K562 (cell line): ENCODE measurements at regions not wholly inside any gene's neighbourhood (a gene's known extent, or its start where the extent isn't known, plus 50 kb on each side); places are given as distances from the start of the nearest gene placed in this dataset.

Experiments
- ATAC-seq: fragments of 200-7000 bp; cut with Tn5 transposase; 3 replicates; pipeline ENCODE4 v1.9.1; 2020; ENCODE audit warnings: moderate library complexity
- BruUV-seq: library from RNA; stranded (reverse); fragments of 400-500 nt; replicated peaks from 2 replicates; lab custom pipeline; 2021; lab: Mats Ljungman, UMichigan
- CTCF ChIA-PET: fragments of 300-600 bp; formaldehyde crosslinking; extraction: SDS; loops from one replicate; lab custom pipeline; 2021; ENCODE audit warnings: low intra/inter-chr PET ratio; lab: Yijun Ruan, JAX
- POLR2A ChIA-PET: fragments of 300-600, 350-650 bp; sonication (Branson Sonifier 250); formaldehyde crosslinking; extraction: SDS; loops from one replicate; lab custom pipeline; 2021; ENCODE audit warnings: antibody characterized with exemption, inconsistent platforms; lab: Yijun Ruan, JAX
- DNase-seq, 4 experiments: peaks; one replicate each; pipeline versions ENCODE4 v3.0.0 to v3.0.0-alpha.2; 2011 to 2018; ENCODE audit warnings: low spot score in 3 of 4, mixed read lengths in 3 of 4; ENCODE audit errors: extremely low read depth in 1 of 4
- FAIRE-seq: peaks from 2 replicates; lab custom pipeline; 2011; peaks lifted over from hg19 to GRCh38; lab: Jason Lieb, UNC
- H2AFZ ChIP-seq: 2 replicates; pipeline ENCODE4 v1.6.0; 2011; ENCODE audit warnings: low read depth, low read length, control low read depth, inconsistent platforms
- H3K27ac ChIP-seq: fragments of 200-600 bp; 3 replicates; pipeline ENCODE4 v1.8.0; 2011; ENCODE audit warnings: low read depth, mild to moderate bottlenecking, control low read depth, inconsistent platforms, low read length, moderate library complexity, mixed read lengths; ENCODE audit errors: extremely low read depth
- H3K27me3 ChIP-seq, 2 experiments: fragments of 300-600 bp in 1 of 2; 2 replicates in 1 of 2; 3 replicates in 1 of 2; pipeline versions ENCODE4 v1.6.0 to v1.8.0; 2011; ENCODE audit warnings: inconsistent platforms in 2 of 2, low read length in 2 of 2, mild to moderate bottlenecking in 1 of 2, mixed read lengths in 1 of 2, moderate library complexity in 1 of 2; ENCODE audit not compliant: control insufficient read depth in 2 of 2, insufficient read depth in 2 of 2
- H3K36me3 ChIP-seq: fragments of 300-600 bp; 3 replicates; pipeline ENCODE4 v1.8.0; 2011; ENCODE audit warnings: mild to moderate bottlenecking, low read length, inconsistent platforms; ENCODE audit not compliant: control insufficient read depth, insufficient read depth
- H3K4me1 ChIP-seq, 2 experiments: fragments of 200-600 bp in 1 of 2; replicated peaks in 1 of 2; 2 replicates in 1 of 2; 3 replicates in 1 of 2; pipeline versions ENCODE4 v1.5.1 to v1.8.0; 2011; ENCODE audit warnings: inconsistent platforms in 2 of 2, low read length in 2 of 2, mild to moderate bottlenecking in 1 of 2, mixed read lengths in 1 of 2, moderate library complexity in 1 of 2; ENCODE audit not compliant: control insufficient read depth in 2 of 2, insufficient read depth in 2 of 2
- H3K4me2 ChIP-seq: 2 replicates; pipeline ENCODE4 v1.6.1; 2011; ENCODE audit warnings: low read length, control low read depth, inconsistent platforms, mixed read lengths; ENCODE audit not compliant: insufficient read depth
- H3K4me3 ChIP-seq: fragments of 200-600 bp; sonication (generic), shearing (Covaris generic); 2 replicates; pipeline ENCODE4 v1.5.1; 2016; ENCODE audit warnings: control low read depth, inconsistent platforms
- H3K79me2 ChIP-seq: fragments of 200-600 bp; 3 replicates; pipeline ENCODE4 v1.8.0; 2011; ENCODE audit warnings: low read length, inconsistent platforms; ENCODE audit not compliant: control insufficient read depth, insufficient read depth
- H3K9ac ChIP-seq, 2 experiments: 2 replicates each; pipeline versions ENCODE4 v1.6.0 to v1.6.1; 2011; ENCODE audit warnings: low read depth in 2 of 2, low read length in 2 of 2, control low read depth in 1 of 2, inconsistent platforms in 1 of 2, mild to moderate bottlenecking in 1 of 2, mixed read lengths in 1 of 2; ENCODE audit not compliant: insufficient read depth in 1 of 2
- H3K9me1 ChIP-seq: one replicate; pipeline ENCODE4 v1.6.0; 2011; ENCODE audit warnings: inconsistent platforms, mild to moderate bottlenecking, low read length, moderate library complexity; ENCODE audit not compliant: control insufficient read depth, insufficient read depth
- H3K9me3 ChIP-seq: replicated peaks from 2 replicates; pipeline ENCODE4 v1.5.1; 2011; ENCODE audit warnings: low read depth, low read length, inconsistent platforms; ENCODE audit not compliant: control insufficient read depth, insufficient read depth
- H4K20me1 ChIP-seq: replicated peaks from 2 replicates; pipeline ENCODE4 v1.6.1; 2011; ENCODE audit warnings: low read length, inconsistent platforms, mixed read lengths; ENCODE audit not compliant: control insufficient read depth, insufficient read depth
- ARNT ChIP-seq, 2 experiments: fragments of 450-650 bp; IDR thresholded peaks; 2 replicates each; pipeline ENCODE4 v1.6.1; 2016; ENCODE audit warnings: mild to moderate bottlenecking in 1 of 2
- CCNT2 ChIP-seq: IDR thresholded peaks from 2 replicates; pipeline ENCODE4 v1.6.1; 2011; ENCODE audit warnings: borderline replicate concordance, low read depth, mild to moderate bottlenecking, moderate library complexity, mixed read lengths, low read length; ENCODE audit not compliant: insufficient read length; ENCODE audit errors: extremely low read depth
- ELF2 ChIP-seq: fragments of 250-450 bp; sonication (Bioruptor Pico); IDR thresholded peaks from 2 replicates; pipeline ENCODE4 v1.5.0; 2021; ENCODE audit warnings: mild to moderate bottlenecking
- GABPB2 ChIP-seq: fragments of 250-450 bp; sonication (Bioruptor Pico); conservative IDR thresholded peaks from 2 replicates; pipeline ENCODE4 v1.5.1; 2021; ENCODE audit warnings: mild to moderate bottlenecking
- NBN ChIP-seq: fragments of 450-650 bp; IDR thresholded peaks from 2 replicates; pipeline ENCODE4 v1.6.1; 2016; ENCODE audit warnings: low read depth, mild to moderate bottlenecking
- NCOA4 ChIP-seq: fragments of 450-650 bp; IDR thresholded peaks from 2 replicates; pipeline ENCODE4 v1.6.1; 2018; ENCODE audit warnings: mild to moderate bottlenecking; ENCODE audit not compliant: partially characterized antibody
- NFXL1 ChIP-seq: fragments of 450-650 bp; formaldehyde crosslinking; IDR thresholded peaks from 2 replicates; pipeline ENCODE4 v1.4.0; 2021; ENCODE audit warnings: mild to moderate bottlenecking
- NRF1 ChIP-seq, 2 experiments: fragments of 450-650 bp; IDR thresholded peaks in 1 of 2; conservative IDR thresholded peaks in 1 of 2; 2 replicates each; pipeline ENCODE4 v1.6.1; 2014; ENCODE audit warnings: mild to moderate bottlenecking in 2 of 2
- PPARD ChIP-seq: fragments of 250-450 bp; sonication (Bioruptor Pico); IDR thresholded peaks from 2 replicates; pipeline ENCODE4 v1.8.0; 2022; ENCODE audit warnings: inconsistent platforms, mild to moderate bottlenecking, moderate library complexity
- PYGO2 ChIP-seq: fragments of 450-650 bp; IDR thresholded peaks from 2 replicates; pipeline ENCODE4 v1.6.1; 2016; ENCODE audit warnings: mild to moderate bottlenecking, missing genetic modification characterization, moderate library complexity, missing compliant biosample characterization
- RAD21 ChIP-seq, 2 experiments: fragments of 250-450 bp in 1 of 2; fragments of 450-650 bp in 1 of 2; sonication (Bioruptor Pico) in 1 of 2; formaldehyde crosslinking in 1 of 2; IDR thresholded peaks in 1 of 2; conservative IDR thresholded peaks in 1 of 2; 2 replicates each; pipeline versions ENCODE4 v1.4.0 to v1.8.0; 2020 to 2022; ENCODE audit warnings: mild to moderate bottlenecking in 2 of 2, moderate library complexity in 1 of 2
- SIRT6 ChIP-seq: IDR thresholded peaks from one replicate; pipeline ENCODE4 v1.6.1; 2012; ENCODE audit warnings: low read depth, mild to moderate bottlenecking, control low read depth, inconsistent platforms, low read length, moderate library complexity
- SRSF1 ChIP-seq: fragments of 200-400 bp; formaldehyde crosslinking; IDR thresholded peaks from 2 replicates; pipeline ENCODE4 v1.6.1; 2017; ENCODE audit warnings: mild to moderate bottlenecking, low read depth, low read length, moderate library complexity
- TBP ChIP-seq: optimal IDR thresholded peaks from 2 replicates; pipeline ENCODE3; 2011; ENCODE audit warnings: low read depth, low read length, improper control_type of control experiment
- ZNF184 ChIP-seq: sonication (generic); formaldehyde crosslinking; IDR thresholded peaks from 2 replicates; pipeline ENCODE4 v1.5.0; 2020; ENCODE audit warnings: missing genetic modification reagents
- WGBS: fragments of 100-300 bp; shearing (Covaris generic); methylation state at CpG from one replicate; pipeline ENCODE4 v1.1.6; 2016; ENCODE audit warnings: low coverage, mixed read lengths; ENCODE audit not compliant: insufficient coverage; ENCODE audit errors: missing lambda C conversion rate; 5-methylcytosine and 5-hydroxymethylcytosine counted together
- in situ Hi-C: fragments of 300-500 bp; cut with MboI; formaldehyde crosslinking; loops from 4 replicates; pipeline ENCODE4 v1.15.0; 2018; ENCODE audit warnings: inconsistent platforms, mixed read lengths
- intact Hi-C: fragments of 100-400 bp; cut with micrococcal nuclease; formaldehyde crosslinking; loops from 2 replicates; pipeline ENCODE4 v1.14.2; 2022
- TF ChIP-seq, protein P1 (sequence below): fragments of 250-450 bp; sonication (Bioruptor Pico); IDR thresholded peaks from 2 replicates; pipeline ENCODE4 v1.8.0; 2021; ENCODE audit warnings: mild to moderate bottlenecking, moderate library complexity

DNA sequence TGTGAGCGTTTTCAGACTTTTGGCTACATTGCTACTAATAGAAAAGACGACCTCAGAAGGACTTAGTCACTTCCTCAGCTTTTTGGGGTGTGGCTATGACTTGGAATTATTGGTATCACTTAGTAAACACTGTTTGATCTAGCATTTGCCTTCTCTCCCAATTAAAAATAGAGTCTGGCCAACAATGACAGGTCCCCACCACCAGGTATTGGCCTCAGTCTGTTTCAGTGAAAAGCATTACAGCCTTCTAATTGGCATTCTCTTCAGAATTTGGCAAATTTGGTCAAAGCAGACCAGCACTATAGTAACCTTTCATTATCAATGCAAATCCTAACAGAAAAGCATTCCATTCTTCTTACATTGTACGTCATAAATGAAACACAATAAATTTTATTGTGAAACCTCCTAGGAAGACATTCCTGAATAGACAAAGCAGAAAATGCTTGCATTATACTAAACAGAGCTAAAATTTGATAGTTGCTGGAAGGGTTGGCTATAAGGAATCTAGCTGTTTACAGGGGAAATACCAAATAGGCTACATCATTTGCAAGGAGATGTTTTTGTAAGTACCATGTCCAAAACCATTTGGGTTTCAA, 613.9 kb downstream of the IRS1 start:
- no peak for ATAC-seq
- Histone ChIP-seq H3K9me3 (no peaks in the 10 kb centered on the region), H3K36me3 (no peaks in the 10 kb centered on the region), H3K4me3 (no peak overlapping the region), H3K9ac (no peak overlapping the region), H4K20me1 (no peaks in the 10 kb centered on the region), H3K4me2 (no peak overlapping the region), H3K27me3 (no peaks in the 10 kb centered on the region), H3K79me2 (no peaks in the 10 kb centered on the region), H2AFZ (no peak overlapping the region), H3K27ac (no peak overlapping the region), H3K4me1 (no peaks in the 10 kb centered on the region), H3K9me1 (no peaks in the 10 kb centered on the region)
- CTCF ChIA-PET = no interaction called here
- DNase-seq = no peak
- 5% methylated on average over 3 of the region's 3 CpGs for WGBS
- in situ Hi-C loops (no loop called here), intact Hi-C loops (no loop called here)
- TF ChIP-seq ELF2 (CRISPR knock-in tag) (no peak), PYGO2 (tag) (no peak), SIRT6 (no peak), PPARD (CRISPR knock-in tag) (no peak), ZNF184 (CRISPR knock-in tag) (no peak)
- no TSS peak for BruUV-seq
- no peak for FAIRE-seq
- POLR2A ChIA-PET = no interaction called here

DNA sequence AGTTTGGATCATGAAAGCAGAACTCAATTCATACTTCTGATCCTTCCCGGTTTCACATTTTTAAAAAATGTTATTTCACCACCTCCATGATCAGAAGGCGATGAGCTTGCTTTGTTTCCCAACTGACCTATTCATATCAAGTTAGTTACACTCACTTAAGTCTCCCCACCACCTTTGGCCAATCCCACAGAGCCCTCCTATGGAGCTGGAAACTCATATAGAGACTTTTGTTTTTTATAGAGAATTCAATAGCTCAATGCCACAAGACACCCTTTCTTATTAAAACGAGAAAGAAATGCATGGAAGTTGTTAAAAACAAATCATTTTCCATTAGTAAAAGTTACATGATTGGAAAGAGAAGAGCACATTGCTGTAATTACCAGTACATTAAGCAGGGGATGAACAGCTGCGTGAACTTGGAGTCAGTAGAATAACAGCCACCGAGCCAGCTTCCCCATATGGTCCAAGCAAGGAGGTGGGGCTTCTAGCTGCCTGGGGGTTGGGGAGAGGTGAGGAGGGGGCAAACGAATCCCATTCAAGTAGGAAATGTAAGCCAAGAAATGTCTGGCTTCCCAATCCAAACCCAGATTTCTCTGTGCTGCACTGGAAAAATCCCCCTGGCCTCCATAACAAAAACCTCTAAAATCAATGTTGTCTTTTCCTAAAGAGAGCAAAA, 614.5 kb downstream of the IRS1 start:
- in situ Hi-C loops = no loop called here
- no peak overlapping the region for H2AFZ ChIP-seq
- ATAC-seq (no peak), DNase-seq (no peak), FAIRE-seq (no peak)
- H3K9me1 ChIP-seq = no peaks in the 10 kb centered on the region
- H3K79me2 ChIP-seq = no peaks in the 10 kb centered on the region
- CTCF ChIA-PET = no interaction called here
- H3K4me3 ChIP-seq = no peak overlapping the region
- H3K4me2 ChIP-seq = no peak overlapping the region
- POLR2A ChIA-PET = no interaction called here
- no peaks in the 10 kb centered on the region for H3K9me3 ChIP-seq
- H3K27me3 ChIP-seq = no peaks in the 10 kb centered on the region
- intact Hi-C loops = no loop called here
- H4K20me1 ChIP-seq = no peaks in the 10 kb centered on the region
- BruUV-seq = no TSS peak
- 4% methylated on average over 5 of the region's 6 CpGs for WGBS
- H3K9ac ChIP-seq = no peak overlapping the region
- no peaks in the 10 kb centered on the region for H3K36me3 ChIP-seq
- H3K27ac ChIP-seq = no peak overlapping the region
- no peaks in the 10 kb centered on the region for H3K4me1 ChIP-seq
- TF ChIP-seq TBP (no peak), NRF1 (conservative IDR thresholded peaks at IDR 0.05 in 1 of 2, IDR thresholded peaks at IDR 0.05 in 1 of 2) (no peak), NBN (no peak), NCOA4 (no peak), CCNT2 (no peak), NFXL1 (no peak), ARNT (IDR thresholded peaks at IDR 0.05) (no peak), GABPB2 (no peak), SRSF1 (no peak), RAD21 (CRISPR knock-in tag; conservative IDR thresholded peaks at IDR 0.05 in 1 of 2, IDR thresholded peaks at IDR 0.05 in 1 of 2) (no peak)
- TF ChIP-seq, protein P1, sequence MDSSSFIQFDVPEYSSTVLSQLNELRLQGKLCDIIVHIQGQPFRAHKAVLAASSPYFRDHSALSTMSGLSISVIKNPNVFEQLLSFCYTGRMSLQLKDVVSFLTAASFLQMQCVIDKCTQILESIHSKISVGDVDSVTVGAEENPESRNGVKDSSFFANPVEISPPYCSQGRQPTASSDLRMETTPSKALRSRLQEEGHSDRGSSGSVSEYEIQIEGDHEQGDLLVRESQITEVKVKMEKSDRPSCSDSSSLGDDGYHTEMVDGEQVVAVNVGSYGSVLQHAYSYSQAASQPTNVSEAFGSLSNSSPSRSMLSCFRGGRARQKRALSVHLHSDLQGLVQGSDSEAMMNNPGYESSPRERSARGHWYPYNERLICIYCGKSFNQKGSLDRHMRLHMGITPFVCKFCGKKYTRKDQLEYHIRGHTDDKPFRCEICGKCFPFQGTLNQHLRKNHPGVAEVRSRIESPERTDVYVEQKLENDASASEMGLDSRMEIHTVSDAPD (CRISPR knock-in tag) = no peak
